Cardiac septum (tissue), 1 donor: ENCODE measurements at regions not wholly inside any gene's neighbourhood (a gene's known extent, or its start where the extent isn't known, plus 50 kb on each side); places are given as distances from the start of the nearest gene placed in this dataset.

Source experiments
- DNase-seq: peaks from one replicate; pipeline ENCODE4 v3.0.0-alpha.2; 2020; ENCODE audit warnings: low spot score
- intact Hi-C: fragments of 100-400 bp; cut with DNase I; formaldehyde crosslinking; loops from one replicate; pipeline ENCODE4 v1.14.0; 2022
- donor health status: DM: no; HTN: no; CAD: no.

DNA sequence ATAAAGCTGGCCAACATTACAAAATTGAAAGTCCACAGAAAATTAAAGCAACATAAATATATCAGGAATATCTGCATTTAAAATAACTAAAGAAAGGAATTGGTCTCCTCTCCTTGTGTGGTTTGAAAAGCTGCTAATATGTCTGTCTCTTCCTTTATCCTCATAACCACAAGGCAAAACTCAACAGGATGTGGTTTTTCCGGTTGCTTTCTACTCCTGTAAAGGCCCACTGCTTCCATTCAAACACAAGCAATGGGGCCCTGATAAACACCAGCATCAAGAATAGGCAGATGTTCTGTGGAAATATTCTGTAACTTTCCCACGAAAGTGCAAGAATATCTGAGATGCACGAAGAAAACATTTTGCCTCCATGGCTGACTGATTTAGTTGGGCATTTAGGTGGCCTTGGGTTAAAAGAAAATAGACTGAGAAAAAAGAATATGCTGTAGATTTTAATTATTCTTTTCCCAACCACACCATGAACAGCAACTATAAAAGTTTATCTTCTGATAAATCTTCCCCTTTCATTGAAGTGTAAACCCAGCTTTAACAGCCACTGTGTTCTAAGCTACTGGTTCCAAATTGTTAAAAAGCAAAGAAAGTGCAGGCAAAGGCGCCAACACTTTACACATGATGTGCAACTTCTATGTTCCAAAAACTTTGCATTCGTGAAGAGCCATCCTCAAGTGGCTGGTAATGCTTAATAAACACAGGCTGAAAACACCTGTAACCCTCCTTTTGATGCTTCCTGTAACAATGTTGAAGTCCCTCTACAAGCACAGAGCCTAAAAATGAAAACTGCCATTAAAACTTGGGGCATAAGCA lies 50.5 kb upstream of the NDST3 start:
- no peak for DNase-seq
- intact Hi-C loops: no loop called here

DNA sequence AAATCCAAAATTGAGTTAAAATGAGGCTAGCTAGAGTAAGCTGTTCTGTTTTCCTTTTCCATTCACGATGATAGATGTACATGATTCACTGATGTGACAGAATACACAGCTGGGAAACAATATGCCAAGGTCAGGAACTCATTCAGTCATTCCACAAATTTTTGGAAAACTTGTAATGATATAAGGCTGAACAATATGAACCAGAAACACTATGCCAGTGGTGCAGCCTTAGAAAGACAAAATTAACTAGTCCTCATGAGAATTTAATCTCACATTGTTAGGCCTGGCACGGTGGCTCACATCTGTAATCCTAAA lies 50.0 kb upstream of the NDST3 start:
- intact Hi-C loops: no loop called here
- DNase-seq: no peak
